ACC112 (cell line): ENCODE measurements at regions not wholly inside any gene's neighbourhood (a gene's known extent, or its start where the extent isn't known, plus 50 kb on each side); places are given as distances from the start of the nearest gene placed in this dataset.
"Not testable (repeated sequence)": the region's sequence is repeated elsewhere in the genome, so short reads cannot be mapped to it uniquely, and the experiment has no call there.

Experiments
- H2AFZ ChIP-seq: fragments of 200-600 bp; sonication (generic); one replicate; pipeline ENCODE4 v1.6.0; 2017; ENCODE audit warnings: antibody characterized with exemption, low read length; ENCODE audit not compliant: unreplicated experiment
- H3K27ac ChIP-seq: fragments of 200-600 bp; sonication (generic); 2 replicates; pipeline ENCODE4 v1.5.1; 2014; ENCODE audit warnings: low read depth, mild to moderate bottlenecking, antibody characterized with exemption, low read length, moderate library complexity
- H3K27me3 ChIP-seq: fragments of 200-600 bp; sonication (generic); 2 replicates; pipeline ENCODE4 v1.6.1; 2014; ENCODE audit warnings: mild to moderate bottlenecking, antibody characterized with exemption, low read length, moderate library complexity, mixed read lengths; ENCODE audit not compliant: insufficient read depth
- H3K36me3 ChIP-seq: fragments of 200-600 bp; sonication (generic); 2 replicates; pipeline ENCODE4 v1.6.1; 2016; ENCODE audit warnings: mild to moderate bottlenecking, antibody characterized with exemption, low read length, moderate library complexity, mixed read lengths; ENCODE audit not compliant: insufficient read depth
- H3K4me1 ChIP-seq: fragments of 200-600 bp; sonication (generic); one replicate; pipeline ENCODE4 v1.6.1; 2016; ENCODE audit warnings: low read length, mixed read lengths; ENCODE audit not compliant: insufficient read depth, unreplicated experiment, control insufficient read depth
- H3K4me3 ChIP-seq: fragments of 200-600 bp; sonication (generic); 2 replicates; pipeline ENCODE4 v1.5.1; 2014; ENCODE audit warnings: mild to moderate bottlenecking, low read depth, low read length
- H3K79me2 ChIP-seq: fragments of 200-600 bp; sonication (generic); one replicate; pipeline ENCODE4 v1.6.0; 2016; ENCODE audit warnings: low read length; ENCODE audit not compliant: control insufficient read depth, unreplicated experiment, insufficient read depth

DNA sequence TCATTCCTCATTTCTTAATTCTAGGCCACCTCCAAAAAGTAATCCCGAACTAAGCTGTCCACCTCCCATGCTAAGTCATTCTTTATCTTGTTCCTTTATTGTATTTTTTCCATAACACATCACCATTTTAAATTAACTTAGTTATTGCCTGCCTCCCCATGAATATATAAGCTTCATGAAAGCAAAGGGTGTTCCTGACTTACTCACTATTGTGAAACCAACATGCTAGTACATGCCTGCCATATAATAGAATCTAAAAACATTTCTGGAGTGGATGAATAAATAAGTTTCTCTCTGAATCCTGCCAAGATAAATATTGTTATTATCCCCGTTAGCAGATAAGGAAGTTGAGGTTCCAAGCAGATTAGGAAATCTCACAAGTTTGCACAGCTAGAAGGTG is 232.1 kb downstream of the NPIPA8 start:
- not testable (repeated sequence) for H2AFZ ChIP-seq, H3K27ac ChIP-seq

DNA sequence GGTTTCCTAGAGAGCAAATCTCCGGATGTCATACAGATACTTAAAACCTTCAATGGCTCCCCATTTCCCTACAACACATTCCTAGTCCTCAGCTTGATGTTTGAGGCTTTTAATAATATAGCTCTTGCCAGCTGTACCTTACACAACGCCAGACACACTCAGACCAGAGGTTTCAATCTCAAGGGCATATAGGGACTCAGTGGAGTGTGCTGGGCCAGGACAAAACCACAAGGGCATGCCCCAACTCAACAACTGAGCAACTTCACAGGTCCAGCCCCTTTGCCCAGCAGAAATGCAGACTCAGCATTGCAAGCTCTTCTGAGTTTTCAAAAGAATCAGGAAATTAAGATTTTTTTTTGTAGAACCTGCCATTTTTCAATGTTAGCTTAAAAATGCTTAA is 235.5 kb downstream of the NPIPA8 start:
- H3K36me3 ChIP-seq, H3K4me3 ChIP-seq, H3K4me1 ChIP-seq, H2AFZ ChIP-seq, H3K27ac ChIP-seq, H3K79me2 ChIP-seq, H3K27me3 ChIP-seq: not testable (repeated sequence)

More for the DNA sequence above, 232.1 kb downstream of the NPIPA8 start:
- H3K36me3 ChIP-seq, H3K79me2 ChIP-seq, H3K4me3 ChIP-seq, H3K27me3 ChIP-seq, H3K4me1 ChIP-seq: not testable (repeated sequence)

DNA sequence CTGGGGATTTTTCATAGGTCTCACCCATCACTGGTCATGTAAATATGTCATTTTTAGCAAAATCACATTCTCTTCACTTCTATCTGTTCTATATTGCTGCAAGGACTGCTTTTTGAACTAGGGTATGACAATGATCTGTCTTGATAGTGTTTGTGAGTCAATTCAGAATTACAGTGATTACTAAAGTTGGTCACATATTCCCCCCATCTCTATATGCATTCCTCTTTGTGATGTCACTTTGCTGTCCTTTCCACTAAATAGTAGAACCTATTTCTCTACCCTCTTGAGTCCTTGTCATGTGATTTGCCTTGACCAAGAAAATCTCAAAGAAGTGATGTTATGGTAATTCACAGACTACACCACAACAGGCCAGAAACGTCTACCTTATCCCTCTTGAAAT is 243.9 kb downstream of the NPIPA8 start:
- not testable (repeated sequence) for H3K79me2 ChIP-seq, H2AFZ ChIP-seq, H3K27ac ChIP-seq, H3K4me3 ChIP-seq, H3K4me1 ChIP-seq, H3K36me3 ChIP-seq, H3K27me3 ChIP-seq

DNA sequence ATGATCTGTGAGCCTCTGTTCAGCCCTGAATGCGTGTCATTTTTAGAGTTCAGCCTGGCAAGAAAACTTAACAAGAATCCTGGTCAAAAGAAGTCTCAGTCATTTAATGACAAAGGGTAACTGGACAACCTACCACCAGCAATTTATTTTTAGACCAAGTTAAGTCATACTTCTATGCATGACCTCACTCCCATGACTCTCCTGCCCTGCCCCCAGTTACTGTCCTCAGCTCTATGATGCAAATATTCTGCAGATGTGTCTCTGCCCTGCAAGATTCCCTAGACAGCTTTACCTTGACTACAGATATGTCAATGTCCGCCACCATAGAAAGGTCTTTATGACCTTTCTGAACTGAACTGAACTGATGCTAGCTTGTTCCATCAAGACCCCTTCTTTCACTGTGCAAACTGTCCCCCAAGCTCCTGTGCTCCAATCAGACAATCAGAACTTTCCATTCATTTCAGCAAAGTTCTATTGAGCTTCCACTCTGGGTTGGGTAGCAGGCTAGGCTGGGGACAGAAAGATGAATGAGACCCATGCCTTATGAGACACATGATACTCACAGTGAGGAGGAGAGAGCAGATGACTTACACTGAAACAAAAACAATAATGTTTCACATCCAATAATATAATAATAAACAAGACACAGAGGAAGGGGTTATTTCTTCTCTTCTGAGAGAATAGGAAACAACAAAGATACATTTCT is 255.7 kb downstream of the NPIPA8 start:
- H2AFZ ChIP-seq, H3K79me2 ChIP-seq, H3K36me3 ChIP-seq, H3K27me3 ChIP-seq, H3K4me3 ChIP-seq, H3K27ac ChIP-seq, H3K4me1 ChIP-seq: not testable (repeated sequence)

DNA sequence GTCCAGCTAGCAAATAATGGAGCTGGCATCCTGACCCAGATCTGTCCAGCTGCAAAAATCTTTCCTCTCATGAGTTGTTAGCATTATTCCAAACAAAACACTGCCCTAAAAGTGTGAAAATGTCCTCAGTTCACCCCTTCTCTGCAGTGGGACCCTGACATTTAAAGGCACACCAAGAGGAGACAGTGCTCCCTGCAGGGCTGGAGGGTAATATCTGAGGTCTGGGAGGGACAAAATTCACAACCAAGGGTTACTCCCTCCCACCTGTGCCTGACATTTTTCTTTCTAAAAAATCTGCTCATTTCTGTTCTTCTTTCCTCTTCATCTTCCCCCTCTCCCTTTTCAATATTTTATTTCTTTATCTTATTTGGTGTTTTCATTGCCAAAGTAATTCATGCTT is 258.6 kb downstream of the NPIPA8 start:
- H3K4me1 ChIP-seq, H3K4me3 ChIP-seq, H3K79me2 ChIP-seq, H2AFZ ChIP-seq, H3K27me3 ChIP-seq, H3K27ac ChIP-seq, H3K36me3 ChIP-seq: not testable (repeated sequence)

DNA sequence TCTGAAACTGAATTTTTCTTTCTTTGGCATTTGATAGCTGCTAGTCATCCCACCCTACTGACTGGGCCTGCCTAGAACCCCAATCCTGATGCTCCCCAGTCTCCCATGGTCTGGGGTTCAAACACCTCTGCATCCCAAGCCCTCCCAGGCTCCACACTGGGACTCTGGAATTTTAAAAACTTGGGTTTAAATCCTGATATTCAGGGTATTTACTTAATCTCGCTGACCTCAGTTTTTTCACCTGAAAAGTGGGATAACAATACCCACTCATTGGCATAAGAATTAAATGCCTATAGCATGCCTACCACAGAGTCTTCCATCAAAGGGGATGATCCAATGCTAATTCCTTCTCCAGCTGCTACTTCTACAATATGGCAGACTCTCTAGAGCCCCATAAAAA is 264.4 kb downstream of the NPIPA8 start:
- Histone ChIP-seq H3K36me3 (no peaks in the 10 kb centered on the region), H3K4me3 (no peak overlapping the region), H3K27me3 (no peaks in the 10 kb centered on the region), H3K27ac (no peak overlapping the region), H3K79me2 (no peaks in the 10 kb centered on the region), H3K4me1 (no peaks in the 10 kb centered on the region), H2AFZ (no peak overlapping the region)

DNA sequence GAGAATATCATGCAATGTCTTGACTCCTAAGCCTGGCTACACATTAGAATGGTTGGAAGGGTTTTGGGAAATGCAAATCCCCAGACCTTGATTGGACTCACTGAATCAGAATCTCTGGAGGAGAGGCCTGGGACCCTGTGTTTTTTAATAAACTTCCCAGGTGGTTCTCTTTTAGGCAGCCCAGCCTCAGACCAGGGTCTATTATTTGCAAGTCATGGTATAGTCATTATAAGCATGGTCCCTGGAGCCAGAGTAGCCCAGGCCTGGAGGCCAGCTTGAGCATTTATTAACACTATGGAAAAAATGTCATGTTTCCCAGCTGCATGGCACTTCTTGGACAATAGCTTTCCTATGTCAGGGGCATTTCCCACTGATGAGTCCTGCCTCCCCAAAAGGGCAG is 266.9 kb downstream of the NPIPA8 start:
- no peaks in the 10 kb centered on the region for H3K36me3 ChIP-seq
- no peak overlapping the region for H2AFZ ChIP-seq
- no peaks in the 10 kb centered on the region for H3K27me3 ChIP-seq
- H3K4me1 ChIP-seq: no peaks in the 10 kb centered on the region
- H3K79me2 ChIP-seq: no peaks in the 10 kb centered on the region
- no peak overlapping the region for H3K27ac ChIP-seq
- no peak overlapping the region for H3K4me3 ChIP-seq

DNA sequence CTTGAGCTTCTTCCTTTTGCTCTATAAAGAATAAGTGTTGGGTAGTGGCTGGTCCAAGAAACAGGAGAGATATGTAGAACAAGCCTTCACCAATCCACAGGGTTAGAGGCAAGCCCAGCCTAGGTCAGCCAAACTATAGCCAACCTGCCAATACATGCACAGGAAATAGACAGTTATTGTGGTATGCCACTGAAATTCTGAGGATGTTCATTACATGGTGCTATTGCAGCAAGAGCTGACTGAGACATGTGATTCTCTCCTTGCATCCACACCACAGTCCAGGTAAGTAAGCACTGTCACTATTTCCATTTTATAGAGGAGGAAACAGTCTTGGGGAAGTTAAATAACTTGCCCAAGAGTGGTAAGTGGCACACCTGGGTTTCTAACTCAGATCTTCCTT is 268.1 kb downstream of the NPIPA8 start:
- H3K27ac ChIP-seq: no peak overlapping the region
- no peaks in the 10 kb centered on the region for H3K27me3 ChIP-seq
- H3K4me1 ChIP-seq: no peaks in the 10 kb centered on the region
- H3K4me3 ChIP-seq: no peak overlapping the region
- no peaks in the 10 kb centered on the region for H3K79me2 ChIP-seq
- no peaks in the 10 kb centered on the region for H3K36me3 ChIP-seq
- H2AFZ ChIP-seq: no peak overlapping the region

DNA sequence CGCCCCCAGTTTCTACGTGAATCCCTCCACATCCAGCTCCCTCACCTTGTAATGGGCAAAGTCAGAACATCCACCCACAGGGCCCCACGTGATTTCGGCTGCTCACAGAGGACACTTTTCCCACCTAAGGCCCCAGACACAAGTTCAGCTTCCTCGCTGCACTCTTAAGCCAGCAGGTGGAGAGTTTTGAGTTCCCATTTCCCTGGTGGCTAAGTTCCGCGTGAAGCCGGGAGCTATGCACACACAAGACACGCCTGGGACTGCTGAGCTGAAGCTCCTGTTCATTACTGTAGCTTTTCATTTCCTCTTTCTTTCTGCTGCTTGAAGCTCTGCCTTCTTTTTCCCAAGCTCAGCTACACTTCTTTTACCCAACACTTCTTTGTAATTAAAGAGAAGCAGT is 273.8 kb downstream of the NPIPA8 start:
- Histone ChIP-seq H3K4me1 (no peaks in the 10 kb centered on the region), H3K27ac (no peak overlapping the region), H2AFZ (no peak overlapping the region), H3K4me3 (no peak overlapping the region), H3K36me3 (no peaks in the 10 kb centered on the region), H3K79me2 (no peaks in the 10 kb centered on the region), H3K27me3 (no peaks in the 10 kb centered on the region)

DNA sequence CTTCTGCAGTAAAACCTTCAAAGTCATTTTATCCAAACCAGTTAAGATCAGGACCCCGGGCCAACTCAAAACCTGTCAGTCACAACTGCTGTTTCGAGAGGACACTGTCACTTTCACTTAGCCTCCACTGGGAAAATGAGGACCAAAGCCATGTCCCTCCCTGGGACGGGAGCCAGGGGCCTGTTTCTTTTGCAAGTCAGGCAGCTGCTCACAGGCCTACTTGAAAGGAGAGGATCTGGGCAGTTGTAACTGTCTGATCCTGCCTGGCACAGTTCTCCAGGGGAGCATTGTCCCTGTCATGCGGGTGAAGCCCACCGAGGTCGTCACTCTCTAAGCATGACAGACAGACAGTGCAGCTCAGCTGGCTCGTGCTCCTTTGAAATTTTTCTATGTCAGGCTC is 276.2 kb downstream of the NPIPA8 start:
- no peak overlapping the region for H2AFZ ChIP-seq
- H3K4me1 ChIP-seq: no peaks in the 10 kb centered on the region
- H3K36me3 ChIP-seq: no peaks in the 10 kb centered on the region
- no peak overlapping the region for H3K27ac ChIP-seq
- no peaks in the 10 kb centered on the region for H3K79me2 ChIP-seq
- no peak overlapping the region for H3K4me3 ChIP-seq
- H3K27me3 ChIP-seq: no peaks in the 10 kb centered on the region

DNA sequence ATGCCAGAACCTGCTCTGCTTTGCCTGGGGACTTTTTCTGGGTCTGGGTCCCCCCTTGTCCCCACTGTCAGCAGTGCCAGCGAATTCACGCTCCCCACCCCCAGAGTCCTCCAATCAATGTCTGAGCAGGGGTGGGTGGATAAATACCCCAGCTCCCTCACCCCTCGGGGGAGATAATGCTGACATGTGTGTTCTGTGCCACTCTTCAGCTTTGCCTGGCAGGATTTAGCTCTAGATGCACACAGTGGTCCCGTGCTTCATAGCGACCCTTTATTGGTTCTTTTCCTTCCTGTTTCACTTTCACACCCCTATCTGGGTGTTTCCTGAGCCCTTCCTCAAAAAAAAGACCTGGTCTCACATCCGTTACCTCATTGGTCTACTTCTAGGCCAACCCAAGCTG is 277.0 kb downstream of the NPIPA8 start:
- Histone ChIP-seq H3K4me1 (no peaks in the 10 kb centered on the region), H3K79me2 (no peaks in the 10 kb centered on the region), H3K36me3 (no peaks in the 10 kb centered on the region), H3K27ac (no peak overlapping the region), H3K27me3 (no peaks in the 10 kb centered on the region), H2AFZ (no peak overlapping the region), H3K4me3 (no peak overlapping the region)
